ENCODE measurements at regions not wholly inside any gene's neighbourhood (a gene's known extent, or its start where the extent isn't known, plus 50 kb on each side); places are given as distances from the start of the nearest gene placed in this dataset.

DNA sequence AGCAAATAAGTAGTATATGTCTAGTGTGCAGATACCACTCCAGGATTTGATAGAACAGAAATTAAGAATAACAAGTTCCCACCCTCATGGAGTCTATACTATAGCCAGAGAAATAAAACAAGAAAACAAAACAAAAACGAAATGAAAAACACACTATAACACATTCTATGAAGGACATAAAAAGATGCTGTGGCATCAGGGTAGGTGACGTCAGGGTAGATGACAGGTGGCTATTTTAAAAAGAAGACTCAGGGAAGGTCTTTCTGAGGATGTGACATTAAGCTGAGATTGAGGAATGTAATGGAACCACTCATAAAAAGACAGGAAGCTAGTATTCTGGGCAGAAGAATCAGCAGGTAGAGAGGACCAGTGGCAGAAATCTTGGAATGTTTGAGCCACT, 469.6 kb downstream of the RAP2B start:
- TF ChIP-seq, protein P1, sequence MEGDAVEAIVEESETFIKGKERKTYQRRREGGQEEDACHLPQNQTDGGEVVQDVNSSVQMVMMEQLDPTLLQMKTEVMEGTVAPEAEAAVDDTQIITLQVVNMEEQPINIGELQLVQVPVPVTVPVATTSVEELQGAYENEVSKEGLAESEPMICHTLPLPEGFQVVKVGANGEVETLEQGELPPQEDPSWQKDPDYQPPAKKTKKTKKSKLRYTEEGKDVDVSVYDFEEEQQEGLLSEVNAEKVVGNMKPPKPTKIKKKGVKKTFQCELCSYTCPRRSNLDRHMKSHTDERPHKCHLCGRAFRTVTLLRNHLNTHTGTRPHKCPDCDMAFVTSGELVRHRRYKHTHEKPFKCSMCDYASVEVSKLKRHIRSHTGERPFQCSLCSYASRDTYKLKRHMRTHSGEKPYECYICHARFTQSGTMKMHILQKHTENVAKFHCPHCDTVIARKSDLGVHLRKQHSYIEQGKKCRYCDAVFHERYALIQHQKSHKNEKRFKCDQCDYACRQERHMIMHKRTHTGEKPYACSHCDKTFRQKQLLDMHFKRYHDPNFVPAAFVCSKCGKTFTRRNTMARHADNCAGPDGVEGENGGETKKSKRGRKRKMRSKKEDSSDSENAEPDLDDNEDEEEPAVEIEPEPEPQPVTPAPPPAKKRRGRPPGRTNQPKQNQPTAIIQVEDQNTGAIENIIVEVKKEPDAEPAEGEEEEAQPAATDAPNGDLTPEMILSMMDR (IDR thresholded peaks at IDR 0.05; ENCODE audit: borderline replicate concordance, extremely low read depth, low read length, poor library complexity, severe bottlenecking) = no peak
- no peak for TF ChIP-seq EZH2 (IDR thresholded peaks at IDR 0.05; ENCODE audit: borderline replicate concordance, low read depth, low read length, severe bottlenecking)
